H9 (cell line): ENCODE measurements at regions not wholly inside any gene's neighbourhood (a gene's known extent, or its start where the extent isn't known, plus 50 kb on each side); places are given as distances from the start of the nearest gene placed in this dataset.

Experiments
- DNase-seq: peaks from one replicate; pipeline ENCODE4 v3.0.0-alpha.2; 2017
- H2AFZ ChIP-seq: one replicate; pipeline ENCODE4 v1.6.1; 2013; ENCODE audit warnings: mild to moderate bottlenecking, low read length, control low read depth, moderate library complexity
- H2AK5ac ChIP-seq: 2 replicates; pipeline ENCODE4 v1.6.1; 2013; ENCODE audit warnings: low read length, control low read depth, mixed read lengths; ENCODE audit not compliant: insufficient read length
- H2BK120ac ChIP-seq: one replicate; pipeline ENCODE4 v1.6.1; 2013; ENCODE audit warnings: low read depth, mild to moderate bottlenecking, low read length, control low read depth, inconsistent platforms; ENCODE audit not compliant: poor library complexity, severe bottlenecking
- H2BK12ac ChIP-seq: 2 replicates; pipeline ENCODE4 v1.6.1; 2013; ENCODE audit warnings: low read length, control low read depth, mixed read lengths, low read depth; ENCODE audit not compliant: insufficient read length
- H2BK15ac ChIP-seq: 2 replicates; pipeline ENCODE4 v1.6.1; 2013; ENCODE audit warnings: low read depth, low read length, control low read depth
- H2BK20ac ChIP-seq: one replicate; pipeline ENCODE4 v1.6.1; 2013; ENCODE audit warnings: low read depth, mild to moderate bottlenecking, low read length, control low read depth, inconsistent platforms; ENCODE audit not compliant: poor library complexity, severe bottlenecking
- H2BK5ac ChIP-seq: 2 replicates; pipeline ENCODE4 v1.6.1; 2013; ENCODE audit warnings: low read length, control low read depth, mixed read lengths; ENCODE audit not compliant: insufficient read length
- H3K14ac ChIP-seq: 2 replicates; pipeline ENCODE4 v1.6.1; 2013; ENCODE audit warnings: low read length, control low read depth; ENCODE audit not compliant: insufficient read depth
- H3K18ac ChIP-seq: 2 replicates; pipeline ENCODE4 v1.6.1; 2013; ENCODE audit warnings: low read depth, mild to moderate bottlenecking, mixed read lengths, low read length, control low read depth; ENCODE audit not compliant: insufficient read length
- H3K23ac ChIP-seq: 2 replicates; pipeline ENCODE4 v1.6.1; 2013; ENCODE audit warnings: low read length, control low read depth, mixed read lengths, low read depth; ENCODE audit not compliant: insufficient read length
- H3K23me2 ChIP-seq: 2 replicates; pipeline ENCODE4 v1.6.1; 2013; ENCODE audit warnings: low read depth, mild to moderate bottlenecking, mixed read lengths, low read length, control low read depth; ENCODE audit not compliant: insufficient read length, poor library complexity, severe bottlenecking
- H3K27ac ChIP-seq: 2 replicates; pipeline ENCODE4 v1.5.1; 2013; ENCODE audit warnings: low read length, control low read depth, mixed read lengths, low read depth; ENCODE audit not compliant: insufficient read length
- H3K27me3 ChIP-seq: 2 replicates; pipeline ENCODE4 v1.6.1; 2013; ENCODE audit warnings: low read length, control low read depth, inconsistent platforms; ENCODE audit not compliant: insufficient read depth
- H3K4ac ChIP-seq: 2 replicates; pipeline ENCODE4 v1.6.1; 2013; ENCODE audit warnings: low read depth, mild to moderate bottlenecking, control low read depth, inconsistent platforms, low read length, moderate library complexity
- H3K4me1 ChIP-seq: 2 replicates; pipeline ENCODE4 v1.6.1; 2013; ENCODE audit warnings: low read length, control low read depth, inconsistent platforms; ENCODE audit not compliant: insufficient read depth
- H3K4me2 ChIP-seq: 2 replicates; pipeline ENCODE4 v1.6.1; 2013; ENCODE audit warnings: low read length, control low read depth, mixed read lengths; ENCODE audit not compliant: insufficient read length, insufficient read depth
- H3K56ac ChIP-seq: 2 replicates; pipeline ENCODE4 v1.6.1; 2013; ENCODE audit warnings: low read depth, mild to moderate bottlenecking, mixed read lengths, low read length, control low read depth; ENCODE audit not compliant: insufficient read length
- H3K79me1 ChIP-seq: 2 replicates; pipeline ENCODE4 v1.6.1; 2013; ENCODE audit warnings: low read depth, mild to moderate bottlenecking, moderate library complexity, low read length, control low read depth, inconsistent platforms; ENCODE audit not compliant: insufficient read depth, poor library complexity, severe bottlenecking
- H3K79me2 ChIP-seq: 2 replicates; pipeline ENCODE4 v1.6.1; 2013; ENCODE audit warnings: low read length, control low read depth, inconsistent platforms; ENCODE audit not compliant: insufficient read depth
- H3K9ac ChIP-seq: 2 replicates; pipeline ENCODE4 v1.6.1; 2013; ENCODE audit warnings: low read length, control low read depth, mixed read lengths; ENCODE audit not compliant: insufficient read length; ENCODE audit errors: extremely low read depth
- H3K9me3 ChIP-seq: one replicate; pipeline ENCODE4 v1.6.1; 2013; ENCODE audit warnings: low read depth, low read length, inconsistent platforms; ENCODE audit not compliant: control insufficient read depth
- H3T11ph ChIP-seq: one replicate; pipeline ENCODE4 v1.6.1; 2013; ENCODE audit warnings: mild to moderate bottlenecking, low read length, control low read depth, inconsistent platforms
- H4K20me1 ChIP-seq: one replicate; pipeline ENCODE4 v1.6.1; 2013; ENCODE audit not compliant: control insufficient read depth, insufficient read length, insufficient read depth
- H4K5ac ChIP-seq: 2 replicates; pipeline ENCODE4 v1.6.1; 2013; ENCODE audit warnings: low read depth, mild to moderate bottlenecking, mixed read lengths, low read length, control low read depth; ENCODE audit not compliant: insufficient read length
- H4K8ac ChIP-seq: replicated peaks from 2 replicates; pipeline ENCODE4 v1.6.1; 2013; ENCODE audit warnings: low read length, control low read depth, mixed read lengths, low read depth; ENCODE audit not compliant: insufficient read length
- H4K91ac ChIP-seq: 2 replicates; pipeline ENCODE4 v1.6.1; 2013; ENCODE audit warnings: low read depth, mild to moderate bottlenecking, moderate library complexity, mixed read lengths, low read length, control low read depth; ENCODE audit not compliant: insufficient read length
- H3K27ac Mint-ChIP-seq, 3 experiments: 2 replicates in 2 of 3; 3 replicates in 1 of 3; pipeline ENCODE4 v1.8.0; 2020 to 2021; ENCODE audit warnings: mixed read lengths in 3 of 3, mild to moderate bottlenecking in 1 of 3, moderate library complexity in 1 of 3
- H3K27me3 Mint-ChIP-seq: 2 replicates; pipeline ENCODE4 v1.8.0; 2021; ENCODE audit warnings: low read depth, mild to moderate bottlenecking, moderate library complexity, mixed read lengths
- H3K36me3 Mint-ChIP-seq, 3 experiments: 2 replicates in 2 of 3; 3 replicates in 1 of 3; pipeline ENCODE4 v1.8.0; 2020 to 2021; ENCODE audit warnings: low read depth in 3 of 3, mixed read lengths in 3 of 3; ENCODE audit not compliant: insufficient read depth in 1 of 3
- H3K4me1 Mint-ChIP-seq, 2 experiments: 2 replicates each; pipeline ENCODE4 v1.8.0; 2020; ENCODE audit warnings: mixed read lengths in 2 of 2
- H3K4me3 Mint-ChIP-seq, 2 experiments: 2 replicates in 1 of 2; 3 replicates in 1 of 2; pipeline ENCODE4 v1.8.0; 2020 to 2021; ENCODE audit warnings: mild to moderate bottlenecking in 2 of 2, mixed read lengths in 2 of 2, moderate library complexity in 1 of 2
- H3K9me3 Mint-ChIP-seq, 2 experiments: 2 replicates in 1 of 2; 3 replicates in 1 of 2; pipeline ENCODE4 v1.8.0; 2020; ENCODE audit warnings: mild to moderate bottlenecking in 2 of 2, mixed read lengths in 2 of 2, moderate library complexity in 1 of 2
- TF ChIP-seq, protein P1 (sequence below): fragments of 200-600 bp; sonication (generic); conservative IDR thresholded peaks from 3 replicates; pipeline ENCODE4 v1.8.0; 2021; ENCODE audit warnings: antibody characterized with exemption, mild to moderate bottlenecking

DNA sequence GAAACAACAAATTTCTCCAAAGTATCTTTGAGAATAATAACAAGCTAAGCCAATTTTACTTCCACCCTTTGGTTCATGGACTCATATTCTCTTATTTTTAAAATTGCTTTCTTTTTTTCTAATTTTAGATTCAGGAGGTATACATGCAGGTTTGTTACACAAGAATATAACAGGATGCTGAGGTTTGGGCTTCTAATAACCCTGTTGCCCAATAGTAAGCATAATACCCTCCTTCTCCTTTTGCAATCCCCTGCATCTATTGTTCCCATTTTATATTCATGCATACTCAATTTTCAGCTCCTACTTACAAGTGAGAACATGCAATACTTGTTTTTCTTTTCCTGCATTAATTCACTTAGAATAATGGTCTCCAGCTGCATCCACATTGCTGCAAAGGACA, 202.3 kb upstream of the FSTL5 start:
- no peak for DNase-seq
- Mint-ChIP-seq H3K27me3 (no peaks in the 10 kb centered on the region), H3K4me1 (peaks cover 4% of the 10 kb centered on the region in 2 experiments), H3K9me3 (no peaks in the 10 kb centered on the region), H3K36me3 (no peaks in the 10 kb centered on the region), H3K4me3 (no peak overlapping the region), H3K27ac (no peak overlapping the region; a peak in 1 of 7 replicates)
- H3K27ac ChIP-seq, result no peak overlapping the region
- H4K5ac ChIP-seq, result no peak overlapping the region
- H2BK20ac ChIP-seq, result no peak overlapping the region
- H4K91ac ChIP-seq, result no peak overlapping the region
- H3K4ac ChIP-seq, result no peak overlapping the region
- no peak overlapping the region for H2BK120ac ChIP-seq
- no peak overlapping the region for H2AFZ ChIP-seq
- H3K4me2 ChIP-seq, result no peak overlapping the region
- no peaks in the 10 kb centered on the region for H3K79me1 ChIP-seq
- no peak overlapping the region for H2BK12ac ChIP-seq
- H3K9ac ChIP-seq, result no peak overlapping the region
- no peak overlapping the region for H2BK15ac ChIP-seq
- no peaks in the 10 kb centered on the region for H3K27me3 ChIP-seq
- no peak overlapping the region for H3K18ac ChIP-seq
- H4K8ac ChIP-seq, result no peak overlapping the region
- no peak overlapping the region for H3T11ph ChIP-seq
- H3K56ac ChIP-seq, result no peak overlapping the region
- no peaks in the 10 kb centered on the region for H3K4me1 ChIP-seq
- no peaks in the 10 kb centered on the region for H3K9me3 ChIP-seq
- no peaks in the 10 kb centered on the region for H3K79me2 ChIP-seq
- no peak overlapping the region for H2BK5ac ChIP-seq
- no peak overlapping the region for H3K14ac ChIP-seq
- no peak overlapping the region for H2AK5ac ChIP-seq
- H3K23ac ChIP-seq, result no peak overlapping the region
- TF ChIP-seq, protein P1, sequence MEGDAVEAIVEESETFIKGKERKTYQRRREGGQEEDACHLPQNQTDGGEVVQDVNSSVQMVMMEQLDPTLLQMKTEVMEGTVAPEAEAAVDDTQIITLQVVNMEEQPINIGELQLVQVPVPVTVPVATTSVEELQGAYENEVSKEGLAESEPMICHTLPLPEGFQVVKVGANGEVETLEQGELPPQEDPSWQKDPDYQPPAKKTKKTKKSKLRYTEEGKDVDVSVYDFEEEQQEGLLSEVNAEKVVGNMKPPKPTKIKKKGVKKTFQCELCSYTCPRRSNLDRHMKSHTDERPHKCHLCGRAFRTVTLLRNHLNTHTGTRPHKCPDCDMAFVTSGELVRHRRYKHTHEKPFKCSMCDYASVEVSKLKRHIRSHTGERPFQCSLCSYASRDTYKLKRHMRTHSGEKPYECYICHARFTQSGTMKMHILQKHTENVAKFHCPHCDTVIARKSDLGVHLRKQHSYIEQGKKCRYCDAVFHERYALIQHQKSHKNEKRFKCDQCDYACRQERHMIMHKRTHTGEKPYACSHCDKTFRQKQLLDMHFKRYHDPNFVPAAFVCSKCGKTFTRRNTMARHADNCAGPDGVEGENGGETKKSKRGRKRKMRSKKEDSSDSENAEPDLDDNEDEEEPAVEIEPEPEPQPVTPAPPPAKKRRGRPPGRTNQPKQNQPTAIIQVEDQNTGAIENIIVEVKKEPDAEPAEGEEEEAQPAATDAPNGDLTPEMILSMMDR, result no peak
- no peaks in the 10 kb centered on the region for H3K23me2 ChIP-seq
- H4K20me1 ChIP-seq, result no peaks in the 10 kb centered on the region
